Activated T-helper 2 cell treated with anti-CD3 and anti-CD28 coated beads, Interferon-gamma antibody, Interleukin-2, Interleukin-4, amounts not matched to agents 10 μg/mL and 5 μg/mL and 100 μg/mL, durations not matched to agents 14 hours and 24 hours and 36 hours (primary cell): ENCODE measurements at regions not wholly inside any gene's neighbourhood (a gene's known extent, or its start where the extent isn't known, plus 50 kb on each side); places are given as distances from the start of the nearest gene placed in this dataset.

Source experiments
- DNase-seq: peaks from one replicate; pipeline ENCODE4 v3.0.0; 2021; ENCODE audit warnings: low spot score
- H3K27ac Mint-ChIP-seq: one replicate; pipeline ENCODE4 v1.8.0; 2021; ENCODE audit warnings: mixed read lengths
- H3K27me3 Mint-ChIP-seq: one replicate; pipeline ENCODE4 v1.8.0; 2021; ENCODE audit warnings: low read depth, mixed read lengths
- H3K36me3 Mint-ChIP-seq: one replicate; pipeline ENCODE4 v1.8.0; 2021; ENCODE audit warnings: low read depth, mixed read lengths
- H3K4me1 Mint-ChIP-seq: one replicate; pipeline ENCODE4 v1.8.0; 2021; ENCODE audit warnings: low read depth, mixed read lengths
- H3K4me3 Mint-ChIP-seq: one replicate; pipeline ENCODE4 v1.8.0; 2021; ENCODE audit warnings: low read depth, mild to moderate bottlenecking, moderate library complexity, mixed read lengths
- H3K9me3 Mint-ChIP-seq: one replicate; pipeline ENCODE4 v1.8.0; 2021; ENCODE audit warnings: mixed read lengths
- intact Hi-C: fragments of 100-400 bp; cut with micrococcal nuclease; formaldehyde crosslinking; loops from one replicate; pipeline ENCODE4 v1.15.1; 2023

DNA sequence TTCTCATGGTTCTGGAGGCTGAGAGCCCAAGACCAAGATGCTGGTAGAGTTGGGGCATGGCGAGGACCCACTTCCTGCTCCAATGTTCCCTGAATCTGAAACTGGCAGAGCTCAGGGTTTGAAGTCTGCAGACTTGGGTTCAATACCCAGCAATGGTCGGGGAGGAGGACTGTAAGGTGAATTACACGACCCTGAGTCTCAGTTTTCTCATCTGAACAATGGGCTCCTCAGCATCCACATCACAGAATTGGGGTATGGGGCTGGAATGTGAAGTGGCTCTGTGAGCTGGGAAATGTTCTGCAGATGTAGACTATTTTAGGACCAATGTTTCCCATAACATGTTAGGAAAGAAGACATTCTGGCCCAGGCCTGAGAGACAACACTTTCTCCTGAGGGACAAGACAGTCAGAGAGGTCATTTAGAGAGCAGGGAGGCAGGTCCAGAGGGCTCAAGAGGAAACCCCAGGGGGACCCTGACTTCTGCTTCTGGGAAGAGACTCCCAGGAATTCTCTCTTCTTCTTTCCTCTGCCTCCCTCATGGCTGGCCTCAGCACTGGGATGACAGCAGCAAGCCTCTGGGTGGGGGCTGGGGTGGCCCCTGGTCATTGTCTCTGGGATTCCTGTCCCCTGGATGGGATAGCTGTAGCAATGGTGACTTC, 141.3 kb upstream of the PMEPA1 start:
- no peaks in the 10 kb centered on the region for H3K9me3 Mint-ChIP-seq
- DNase-seq: no peak
- no peaks in the 10 kb centered on the region for H3K4me1 Mint-ChIP-seq
- no peaks in the 10 kb centered on the region for H3K36me3 Mint-ChIP-seq
- H3K4me3 Mint-ChIP-seq: no peak overlapping the region
- intact Hi-C loops: no loop called here
- peaks cover 10% of the 10 kb centered on the region for H3K27me3 Mint-ChIP-seq
- H3K27ac Mint-ChIP-seq: no peak overlapping the region

DNA sequence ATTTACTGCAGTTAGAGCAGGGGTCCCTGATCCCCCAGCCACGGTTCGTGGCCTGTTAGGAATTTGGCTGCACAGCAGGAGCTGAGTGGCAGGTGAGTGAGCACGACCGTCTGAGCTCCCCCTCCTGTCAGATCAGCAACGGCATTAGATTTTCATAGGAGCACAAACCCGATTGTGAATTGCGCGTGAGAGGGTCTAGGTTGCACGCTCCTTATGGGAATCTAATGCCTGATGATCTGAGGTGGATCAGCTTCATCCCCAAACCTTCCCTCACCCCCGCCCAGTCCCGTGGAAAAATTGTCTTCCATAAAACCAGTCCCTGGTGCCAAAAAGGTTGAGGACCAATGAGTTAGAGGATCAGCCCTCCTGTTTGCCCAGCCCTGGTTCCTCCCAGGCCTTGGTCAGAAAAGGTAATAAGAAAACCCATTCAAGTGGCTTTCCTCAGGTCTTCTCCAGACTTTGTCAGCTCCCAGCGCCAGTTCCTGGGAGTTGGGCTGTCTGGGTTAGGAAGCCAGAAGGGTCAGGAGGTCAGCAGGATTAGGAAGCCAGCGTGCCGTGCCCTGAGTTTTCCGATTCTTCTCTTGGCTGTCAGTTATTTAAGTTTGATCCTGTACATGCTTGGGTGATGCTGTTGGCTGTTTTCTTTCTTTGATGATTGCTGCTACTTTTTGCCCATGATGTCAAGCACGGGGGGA, 139.9 kb upstream of the PMEPA1 start:
- no peaks in the 10 kb centered on the region for H3K9me3 Mint-ChIP-seq
- H3K4me1 Mint-ChIP-seq: no peaks in the 10 kb centered on the region
- no peak overlapping the region for H3K27ac Mint-ChIP-seq
- no peak overlapping the region for H3K4me3 Mint-ChIP-seq
- intact Hi-C loops: no loop called here
- H3K36me3 Mint-ChIP-seq: no peaks in the 10 kb centered on the region
- DNase-seq: no peak
- peaks cover 10% of the 10 kb centered on the region for H3K27me3 Mint-ChIP-seq

- intact Hi-C loops: no loop called here
- no peak for DNase-seq
- H3K36me3 Mint-ChIP-seq: no peaks in the 10 kb centered on the region
- H3K9me3 Mint-ChIP-seq: no peaks in the 10 kb centered on the region
- no peaks in the 10 kb centered on the region for H3K4me1 Mint-ChIP-seq
- no peak overlapping the region for H3K27ac Mint-ChIP-seq
- peaks cover 10% of the 10 kb centered on the region for H3K27me3 Mint-ChIP-seq
- H3K4me3 Mint-ChIP-seq: no peak overlapping the region
These were observed 139.3 kb upstream of the PMEPA1 start for GRCh38 chr20:57849121-57849520.

DNA sequence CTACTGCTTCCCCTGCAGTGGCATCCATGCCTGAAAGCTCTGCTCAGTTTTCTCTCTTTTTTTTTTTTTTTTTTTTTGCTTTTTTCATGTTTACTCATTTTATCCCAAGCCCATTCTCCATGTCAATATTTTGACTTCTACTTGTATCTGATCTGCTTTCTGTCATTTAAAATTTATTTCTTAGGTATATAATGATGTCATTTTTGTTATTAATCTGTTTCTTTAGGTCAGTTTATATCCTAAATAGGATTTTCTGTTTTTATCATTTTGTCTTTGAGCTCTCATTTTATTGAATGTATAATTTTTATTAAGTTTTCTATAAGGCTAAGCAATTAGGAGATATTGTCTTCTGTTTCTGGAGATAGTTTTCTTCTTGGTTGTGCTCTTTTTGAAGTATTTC, 138.5 kb upstream of the PMEPA1 start:
- intact Hi-C loops: no loop called here
- no peak overlapping the region for H3K4me3 Mint-ChIP-seq
- no peaks in the 10 kb centered on the region for H3K9me3 Mint-ChIP-seq
- no peak for DNase-seq
- H3K27me3 Mint-ChIP-seq: peaks cover 8% of the 10 kb centered on the region
- H3K4me1 Mint-ChIP-seq: no peaks in the 10 kb centered on the region
- no peak overlapping the region for H3K27ac Mint-ChIP-seq
- no peaks in the 10 kb centered on the region for H3K36me3 Mint-ChIP-seq

GRCh38 chr20:57847104-57847503, 137.3 kb upstream of the PMEPA1 start:
- intact Hi-C loops: no loop called here

DNA sequence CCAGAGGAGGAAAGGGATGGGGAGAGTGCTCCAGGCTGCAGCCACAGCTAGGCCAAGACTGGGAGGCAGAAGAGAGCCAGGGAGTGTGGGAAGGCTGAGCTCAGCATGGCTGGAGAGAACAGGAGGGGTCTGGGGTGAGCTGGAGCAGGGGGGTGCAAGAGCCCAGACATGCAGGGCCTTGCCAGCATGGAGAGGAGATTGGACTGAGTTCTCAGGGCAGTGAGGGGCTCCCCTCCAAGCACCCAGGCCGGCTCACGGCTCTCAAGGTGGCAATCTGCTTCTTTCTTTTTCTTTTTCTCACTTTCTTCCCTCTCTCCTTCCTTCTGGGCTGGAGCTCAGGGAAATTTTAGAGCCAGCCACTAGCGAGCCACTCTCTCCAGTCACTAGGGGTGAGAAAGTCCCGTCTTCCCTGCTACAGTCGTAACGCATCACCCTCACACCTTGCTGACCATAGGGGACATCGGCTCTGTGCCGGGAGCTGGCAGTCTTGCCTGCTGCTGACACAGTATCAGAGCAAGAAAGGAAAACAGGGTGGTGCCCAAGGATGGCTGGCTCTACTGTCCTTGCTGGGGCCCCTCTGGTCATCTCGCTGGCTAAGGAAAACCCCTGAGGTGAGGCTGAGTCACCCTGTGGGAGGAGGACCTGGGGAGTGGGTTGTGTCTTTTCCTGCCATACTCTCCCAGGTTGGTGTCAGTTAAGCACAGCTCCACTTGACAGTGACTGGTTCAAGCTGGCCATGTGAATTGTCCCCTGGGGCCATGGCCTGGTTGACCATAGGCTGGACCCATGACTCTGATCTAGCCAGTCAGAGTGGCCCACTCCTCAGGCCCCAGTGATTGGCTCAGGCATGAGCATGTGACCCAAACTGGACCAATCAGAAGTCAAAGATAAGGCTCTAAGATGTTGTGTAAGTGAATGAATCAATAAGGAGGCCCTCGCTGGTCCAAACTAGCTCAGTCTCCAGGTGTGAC, 135.1 kb upstream of the PMEPA1 start:
- no peak overlapping the region for H3K27ac Mint-ChIP-seq
- no peaks in the 10 kb centered on the region for H3K36me3 Mint-ChIP-seq
- H3K27me3 Mint-ChIP-seq: peaks cover 4% of the 10 kb centered on the region
- H3K4me1 Mint-ChIP-seq: no peaks in the 10 kb centered on the region
- no peak overlapping the region for H3K4me3 Mint-ChIP-seq
- H3K9me3 Mint-ChIP-seq: no peaks in the 10 kb centered on the region
- intact Hi-C loops: no loop called here
- no peak for DNase-seq

More at GRCh38 chr20:57847104-57847503, 137.3 kb upstream of the PMEPA1 start:
- no peaks in the 10 kb centered on the region for H3K9me3 Mint-ChIP-seq
- H3K27me3 Mint-ChIP-seq: peaks cover 8% of the 10 kb centered on the region
- no peaks in the 10 kb centered on the region for H3K36me3 Mint-ChIP-seq
- DNase-seq: no peak
- no peak overlapping the region for H3K4me3 Mint-ChIP-seq
- no peak overlapping the region for H3K27ac Mint-ChIP-seq
- H3K4me1 Mint-ChIP-seq: no peaks in the 10 kb centered on the region

DNA sequence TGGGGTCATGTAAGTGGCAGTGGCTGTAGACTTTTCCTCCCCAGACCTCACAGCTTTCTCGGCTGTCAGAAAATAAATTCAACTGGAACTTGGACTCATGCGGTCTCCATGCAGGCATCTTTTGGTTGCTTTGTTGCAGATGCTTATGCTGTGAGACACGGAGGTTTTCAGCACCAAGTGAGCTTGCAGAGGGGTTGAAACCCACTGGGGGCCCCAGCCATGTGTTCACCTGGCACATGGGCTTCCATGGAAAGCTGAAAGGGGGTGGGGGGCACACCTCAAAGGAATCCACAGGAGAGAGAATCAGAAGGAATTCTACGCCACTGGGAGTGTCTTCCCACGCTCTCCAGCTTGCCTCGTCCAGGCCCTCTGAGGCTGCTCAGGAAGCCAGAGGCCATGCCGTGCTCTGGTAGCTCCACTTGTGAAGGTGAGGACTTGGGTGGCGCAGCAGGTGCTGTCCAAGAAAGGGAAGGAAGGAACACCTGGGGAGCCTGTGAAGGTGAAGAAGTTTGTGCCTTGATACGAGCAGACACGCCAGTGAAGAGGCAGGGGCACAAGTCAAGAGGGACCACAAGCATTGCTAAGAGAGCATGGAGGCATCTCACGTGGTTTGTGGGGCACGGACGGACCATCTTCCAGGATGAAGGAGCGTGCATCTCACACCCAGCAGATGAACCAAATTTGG, 134.3 kb upstream of the PMEPA1 start:
- Mint-ChIP-seq H3K27ac (no peak overlapping the region), H3K27me3 (peaks cover 4% of the 10 kb centered on the region), H3K36me3 (no peaks in the 10 kb centered on the region), H3K9me3 (no peaks in the 10 kb centered on the region), H3K4me3 (no peak overlapping the region), H3K4me1 (no peaks in the 10 kb centered on the region)
- no peak for DNase-seq
- intact Hi-C loops: no loop called here

- Mint-ChIP-seq H3K4me1 (no peaks in the 10 kb centered on the region), H3K27me3 (peaks cover 1% of the 10 kb centered on the region), H3K27ac (no peak overlapping the region), H3K36me3 (no peaks in the 10 kb centered on the region), H3K9me3 (no peaks in the 10 kb centered on the region), H3K4me3 (no peak overlapping the region)
- DNase-seq: no peak
- intact Hi-C loops: no loop called here
These were observed 132.9 kb upstream of the PMEPA1 start for GRCh38 chr20:57842720-57843119.

DNA sequence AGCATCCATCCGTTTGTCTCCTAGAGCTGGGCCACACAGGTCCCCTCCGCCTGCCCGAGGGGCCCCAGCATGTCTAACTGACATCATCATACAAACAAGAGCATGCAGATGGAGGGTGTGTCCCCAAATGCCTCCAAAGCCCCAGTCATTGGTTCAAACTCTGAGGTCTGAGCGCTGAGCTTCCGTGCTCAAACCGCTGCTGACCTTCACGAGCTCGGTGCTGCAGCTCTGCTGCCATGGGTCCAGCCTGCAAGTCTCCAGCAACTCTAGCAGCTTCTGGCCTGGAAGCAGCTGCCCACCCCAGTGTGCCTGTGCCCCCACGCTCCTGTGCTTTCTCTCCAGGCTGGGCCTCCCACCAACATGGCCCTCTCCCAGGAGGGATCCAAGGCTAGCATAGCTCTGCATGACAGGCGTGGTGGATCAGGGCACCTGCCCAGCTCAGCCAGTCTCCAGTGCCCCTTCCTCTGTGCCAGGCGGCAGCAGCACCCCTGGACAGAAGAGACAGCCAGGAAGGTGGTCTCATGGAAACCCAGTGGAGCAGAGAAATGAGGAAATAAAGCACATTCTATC, 131.6 kb upstream of the PMEPA1 start:
- Mint-ChIP-seq H3K27me3 (no peaks in the 10 kb centered on the region), H3K9me3 (no peaks in the 10 kb centered on the region), H3K4me1 (no peaks in the 10 kb centered on the region), H3K27ac (no peak overlapping the region), H3K36me3 (no peaks in the 10 kb centered on the region), H3K4me3 (no peak overlapping the region)
- intact Hi-C loops: no loop called here
- no peak for DNase-seq

- no peaks in the 10 kb centered on the region for H3K36me3 Mint-ChIP-seq
- intact Hi-C loops: no loop called here
- DNase-seq: no peak
These were observed 130.9 kb upstream of the PMEPA1 start for GRCh38 chr20:57840504-57841296.

DNA sequence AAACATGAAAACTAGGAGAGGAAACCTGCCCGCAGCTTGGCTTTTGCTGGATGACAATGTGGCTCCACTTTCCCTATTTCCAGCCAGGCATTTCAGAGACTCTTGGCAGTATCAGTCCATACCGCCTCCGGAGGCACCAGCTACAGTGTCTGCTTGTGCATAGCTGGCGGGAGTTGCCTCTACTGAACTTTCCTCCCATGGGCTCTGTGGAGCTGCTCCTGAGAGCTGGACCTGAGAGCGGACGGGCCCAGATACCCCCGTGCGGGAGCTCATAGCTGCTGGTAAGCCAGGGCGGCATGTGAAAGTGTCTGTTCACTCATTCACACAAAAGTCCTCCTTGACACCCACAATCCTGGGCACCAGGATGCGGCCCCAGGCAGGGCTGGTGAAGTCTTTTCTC, 130.3 kb upstream of the PMEPA1 start:
- Mint-ChIP-seq H3K9me3 (no peaks in the 10 kb centered on the region), H3K4me3 (no peak overlapping the region), H3K27ac (no peak overlapping the region), H3K36me3 (no peaks in the 10 kb centered on the region), H3K27me3 (no peaks in the 10 kb centered on the region), H3K4me1 (no peaks in the 10 kb centered on the region)
- DNase-seq: no peak
- intact Hi-C loops: no loop called here

More at GRCh38 chr20:57840504-57841296, 130.9 kb upstream of the PMEPA1 start:
- Mint-ChIP-seq H3K4me3 (no peak overlapping the region), H3K27me3 (no peaks in the 10 kb centered on the region), H3K9me3 (no peaks in the 10 kb centered on the region), H3K27ac (no peak overlapping the region), H3K4me1 (no peaks in the 10 kb centered on the region)
